Epithelial cell of proximal tubule (primary cell): ENCODE measurements at regions not wholly inside any gene's neighbourhood (a gene's known extent, or its start where the extent isn't known, plus 50 kb on each side); places are given as distances from the start of the nearest gene placed in this dataset.
"Not testable (repeated sequence)": the region's sequence is repeated elsewhere in the genome, so short reads cannot be mapped to it uniquely, and the experiment has no call there.

ENCODE experiments used
- DNase-seq: peaks from one replicate; pipeline ENCODE4 v3.0.0-alpha.2; 2011; ENCODE audit warnings: low read depth
- H3K4me3 ChIP-seq: 2 replicates; pipeline ENCODE4 v1.5.1; 2011; ENCODE audit warnings: low read depth, mild to moderate bottlenecking, low read length
- CTCF ChIP-seq: conservative IDR thresholded peaks from 2 replicates; pipeline ENCODE4 v1.5.1; 2012; ENCODE audit warnings: low read depth, mild to moderate bottlenecking, low read length

- no peak for TF ChIP-seq CTCF
- DNase-seq, result no peak
- no peak overlapping the region for H3K4me3 ChIP-seq
These were observed 51.9 kb upstream of the LRRK2 start for GRCh38 chr12:40172879-40173278.

GRCh38 chr12:40171501-40171900, 53.3 kb upstream of the LRRK2 start:
- no peak overlapping the region for H3K4me3 ChIP-seq
- no peak for TF ChIP-seq CTCF
- DNase-seq, result no peak

- no peak for DNase-seq
- no peak for TF ChIP-seq CTCF
- H3K4me3 ChIP-seq, result no peak overlapping the region
These were observed 53.7 kb upstream of the LRRK2 start for GRCh38 chr12:40171066-40171465.

- DNase-seq, result peak; percentile 61
- TF ChIP-seq CTCF, result no peak
- H3K4me3 ChIP-seq, result no peak overlapping the region
These were observed 54.2 kb upstream of the LRRK2 start for GRCh38 chr12:40170593-40170992.

GRCh38 chr12:40168868-40169267, 55.9 kb upstream of the LRRK2 start:
- H3K4me3 ChIP-seq, result no peak overlapping the region
- no peak for TF ChIP-seq CTCF
- no peak for DNase-seq

- not testable (repeated sequence) for H3K4me3 ChIP-seq, DNase-seq
These were observed 56.4 kb upstream of the LRRK2 start for GRCh38 chr12:40168419-40168818.

- TF ChIP-seq CTCF, result no peak
- no peak for DNase-seq
- no peak overlapping the region for H3K4me3 ChIP-seq
These were observed 56.8 kb upstream of the LRRK2 start for GRCh38 chr12:40168001-40168400.

- H3K4me3 ChIP-seq, result no peak overlapping the region
- no peak for TF ChIP-seq CTCF
- DNase-seq, result no peak
These were observed 59.3 kb upstream of the SLC2A13 start for GRCh38 chr12:40165179-40165578.
